Left ventricle myocardium inferior (tissue), 1 donor: ENCODE measurements at regions not wholly inside any gene's neighbourhood (a gene's known extent, or its start where the extent isn't known, plus 50 kb on each side); places are given as distances from the start of the nearest gene placed in this dataset.
"Not testable (repeated sequence)": the region's sequence is repeated elsewhere in the genome, so short reads cannot be mapped to it uniquely, and the experiment has no call there.

Experiments used
- DNase-seq: peaks from one replicate; pipeline ENCODE4 v3.0.0-alpha.2; 2020
- H3K27ac ChIP-seq: fragments of 200-600 bp; replicated peaks from 2 replicates; pipeline ENCODE4 v1.8.0; 2021
- H3K27me3 ChIP-seq: fragments of 200-600 bp; 2 replicates; pipeline ENCODE4 v1.8.0; 2021; ENCODE audit warnings: low read depth
- H3K36me3 ChIP-seq: fragments of 200-600 bp; 2 replicates; pipeline ENCODE4 v1.8.0; 2021
- H3K4me1 ChIP-seq: fragments of 200-600 bp; 2 replicates; pipeline ENCODE4 v1.8.0; 2021
- H3K4me3 ChIP-seq: fragments of 200-600 bp; 2 replicates; pipeline ENCODE4 v1.8.0; 2021; ENCODE audit warnings: mild to moderate bottlenecking, moderate library complexity
- H3K9me3 ChIP-seq: fragments of 200-600 bp; replicated peaks from 2 replicates; pipeline ENCODE4 v1.8.0; 2021
- CTCF ChIP-seq: fragments of 200-600 bp; IDR thresholded peaks from 2 replicates; pipeline ENCODE4 v1.8.0; 2021; ENCODE audit warnings: antibody characterized with exemption, mild to moderate bottlenecking, borderline replicate concordance
- intact Hi-C: fragments of 100-400 bp; cut with micrococcal nuclease; formaldehyde crosslinking; loops from one replicate; pipeline ENCODE4 v1.11.0; 2022
- donor health status: DM: no; HTN: yes; CAD: no; lungs with severe emphysema.

- intact Hi-C loops: no loop called here
- Histone ChIP-seq H3K4me3 (no peak overlapping the region), H3K36me3 (no peaks in the 10 kb centered on the region), H3K27me3 (no peaks in the 10 kb centered on the region), H3K4me1 (no peaks in the 10 kb centered on the region), H3K9me3 (no peaks in the 10 kb centered on the region), H3K27ac (no peak overlapping the region)
- TF ChIP-seq CTCF: no peak
- DNase-seq: no peak
Measured at GRCh38 chr15:63447017-63447676, 57.2 kb upstream of the USP3 start.

GRCh38 chr15:63448266-63448665, 56.1 kb upstream of the USP3 start:
- no peak for DNase-seq
- intact Hi-C loops: no loop called here
- Histone ChIP-seq H3K4me3 (no peak overlapping the region), H3K4me1 (no peaks in the 10 kb centered on the region), H3K27me3 (no peaks in the 10 kb centered on the region), H3K27ac (no peak overlapping the region), H3K9me3 (no peaks in the 10 kb centered on the region), H3K36me3 (no peaks in the 10 kb centered on the region)
- TF ChIP-seq CTCF: no peak

GRCh38 chr15:63448872-63449555, 55.4 kb upstream of the USP3 start:
- H3K9me3 ChIP-seq, H3K36me3 ChIP-seq, H3K4me1 ChIP-seq, H3K4me3 ChIP-seq, intact Hi-C loops, H3K27me3 ChIP-seq, H3K27ac ChIP-seq: not testable (repeated sequence)
- DNase-seq: peak; percentile 29

- Histone ChIP-seq H3K27me3 (no peaks in the 10 kb centered on the region), H3K36me3 (no peaks in the 10 kb centered on the region), H3K4me3 (no peak overlapping the region), H3K9me3 (no peaks in the 10 kb centered on the region), H3K27ac (no peak overlapping the region), H3K4me1 (no peaks in the 10 kb centered on the region)
- no peak for TF ChIP-seq CTCF
- DNase-seq: no peak
- intact Hi-C loops: no loop called here
Measured at GRCh38 chr15:63449731-63450130, 54.7 kb upstream of the USP3 start.

- DNase-seq: no peak
- H3K27ac ChIP-seq: no peak overlapping the region
- no peaks in the 10 kb centered on the region for H3K36me3 ChIP-seq
- H3K4me1 ChIP-seq: no peaks in the 10 kb centered on the region
- intact Hi-C loops: no loop called here
- no peaks in the 10 kb centered on the region for H3K9me3 ChIP-seq
- H3K27me3 ChIP-seq: no peaks in the 10 kb centered on the region
- H3K4me3 ChIP-seq: no peak overlapping the region
- no peak for TF ChIP-seq CTCF
Measured at GRCh38 chr15:63450884-63451225, 53.5 kb upstream of the USP3 start.

- no peaks in the 10 kb centered on the region for H3K9me3 ChIP-seq
- no peak overlapping the region for H3K27ac ChIP-seq
- no peaks in the 10 kb centered on the region for H3K27me3 ChIP-seq
- H3K36me3 ChIP-seq: no peaks in the 10 kb centered on the region
- H3K4me1 ChIP-seq: no peaks in the 10 kb centered on the region
- intact Hi-C loops: no loop called here
- DNase-seq: no peak
- TF ChIP-seq CTCF: no peak
- H3K4me3 ChIP-seq: no peak overlapping the region
Measured at GRCh38 chr15:63451671-63452315, 52.6 kb upstream of the USP3 start.
